ENCODE measurements at regions not wholly inside any gene's neighbourhood (a gene's known extent, or its start where the extent isn't known, plus 50 kb on each side); places are given as distances from the start of the nearest gene placed in this dataset.

DNA sequence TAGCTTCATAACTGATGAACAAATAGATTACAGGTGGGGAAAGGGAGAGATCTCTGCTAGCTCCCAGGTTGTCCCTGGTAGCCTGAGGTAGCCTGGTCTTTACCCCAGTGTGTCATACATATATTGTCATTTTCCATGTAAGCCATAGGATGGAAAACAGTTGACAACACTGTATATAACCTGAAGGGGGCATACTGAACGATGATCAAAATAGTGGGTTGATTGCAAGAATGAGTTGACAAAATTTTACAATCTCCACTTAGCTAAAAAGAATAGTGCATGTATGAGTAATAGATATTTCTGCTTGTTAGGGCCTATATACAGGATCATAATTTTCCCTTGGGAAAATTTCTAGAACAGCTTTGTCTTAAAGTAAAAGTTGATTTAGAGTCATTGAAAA, 304.1 kb upstream of the HAND2 start:
- no peak overlapping the region for H3K4ac ChIP-seq (ENCODE audit: low read depth, low read length)
- no peaks in the 10 kb centered on the region for H4K20me1 ChIP-seq (ENCODE audit: control insufficient read depth, insufficient read depth, insufficient read length)
- no peak overlapping the region for H2AK5ac ChIP-seq (ENCODE audit: insufficient read length, low read length)
- H2BK5ac ChIP-seq (ENCODE audit: insufficient read length, low read length) = no peak overlapping the region
- H2BK20ac ChIP-seq (ENCODE audit: low read depth, low read length, poor library complexity, severe bottlenecking) = no peak overlapping the region
- H3K79me2 ChIP-seq (ENCODE audit: insufficient read depth, low read length) = no peaks in the 10 kb centered on the region
- no peak overlapping the region; a peak in 1 of 7 replicates for H3K27ac Mint-ChIP-seq
- H3K27me3 ChIP-seq (ENCODE audit: insufficient read depth, low read length) = no peaks in the 10 kb centered on the region
- TF ChIP-seq, protein P1, sequence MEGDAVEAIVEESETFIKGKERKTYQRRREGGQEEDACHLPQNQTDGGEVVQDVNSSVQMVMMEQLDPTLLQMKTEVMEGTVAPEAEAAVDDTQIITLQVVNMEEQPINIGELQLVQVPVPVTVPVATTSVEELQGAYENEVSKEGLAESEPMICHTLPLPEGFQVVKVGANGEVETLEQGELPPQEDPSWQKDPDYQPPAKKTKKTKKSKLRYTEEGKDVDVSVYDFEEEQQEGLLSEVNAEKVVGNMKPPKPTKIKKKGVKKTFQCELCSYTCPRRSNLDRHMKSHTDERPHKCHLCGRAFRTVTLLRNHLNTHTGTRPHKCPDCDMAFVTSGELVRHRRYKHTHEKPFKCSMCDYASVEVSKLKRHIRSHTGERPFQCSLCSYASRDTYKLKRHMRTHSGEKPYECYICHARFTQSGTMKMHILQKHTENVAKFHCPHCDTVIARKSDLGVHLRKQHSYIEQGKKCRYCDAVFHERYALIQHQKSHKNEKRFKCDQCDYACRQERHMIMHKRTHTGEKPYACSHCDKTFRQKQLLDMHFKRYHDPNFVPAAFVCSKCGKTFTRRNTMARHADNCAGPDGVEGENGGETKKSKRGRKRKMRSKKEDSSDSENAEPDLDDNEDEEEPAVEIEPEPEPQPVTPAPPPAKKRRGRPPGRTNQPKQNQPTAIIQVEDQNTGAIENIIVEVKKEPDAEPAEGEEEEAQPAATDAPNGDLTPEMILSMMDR (conservative IDR thresholded peaks at IDR 0.05) = peak; percentile 40; the same call in 2 of the 3 replicates
- no peak for DNase-seq
- H3K23me2 ChIP-seq (ENCODE audit: insufficient read length, low read depth, low read length, poor library complexity, severe bottlenecking) = no peaks in the 10 kb centered on the region
- no peak overlapping the region for H3K18ac ChIP-seq (ENCODE audit: insufficient read length, low read depth, low read length)
- peaks cover 15 to 16% of the 10 kb centered on the region in 2 experiments for H3K4me1 Mint-ChIP-seq
- H3K4me2 ChIP-seq (ENCODE audit: insufficient read depth, insufficient read length, low read length) = no peak overlapping the region
- no peak overlapping the region for H3K27ac ChIP-seq (ENCODE audit: insufficient read length, low read depth, low read length)
- H2BK120ac ChIP-seq (ENCODE audit: low read depth, low read length, poor library complexity, severe bottlenecking) = no peak overlapping the region
- no peak overlapping the region for H2BK15ac ChIP-seq (ENCODE audit: low read depth, low read length)
- no peaks in the 10 kb centered on the region for H3K4me1 ChIP-seq (ENCODE audit: insufficient read depth, low read length)
- H3K14ac ChIP-seq (ENCODE audit: insufficient read depth, low read length) = no peak overlapping the region
- H3K36me3 Mint-ChIP-seq (ENCODE audit: insufficient read depth in 1 of 3, low read depth in 3 of 3) = no peaks in the 10 kb centered on the region
- H3K23ac ChIP-seq (ENCODE audit: insufficient read length, low read depth, low read length) = no peak overlapping the region
- no peaks in the 10 kb centered on the region for H3K79me1 ChIP-seq (ENCODE audit: insufficient read depth, low read depth, low read length, poor library complexity, severe bottlenecking)
- H3T11ph ChIP-seq (ENCODE audit: low read length) = no peak overlapping the region
- no peak overlapping the region for H3K56ac ChIP-seq (ENCODE audit: insufficient read length, low read depth, low read length)
- no peaks in the 10 kb centered on the region for H3K9me3 ChIP-seq (ENCODE audit: control insufficient read depth, low read depth, low read length)
- no CpG with 5 or more reads among the region's 1 CpG for WGBS (ENCODE audit: extremely low coverage, insufficient read length, low lambda C conversion rate)
- H2BK12ac ChIP-seq (ENCODE audit: insufficient read length, low read depth, low read length) = no peak overlapping the region
- 0 out of 2 replicates have a peak, but pooled peaks cover 1% of the 10 kb centered on the region for H3K27me3 Mint-ChIP-seq (ENCODE audit: low read depth)
- no peak overlapping the region for H4K8ac ChIP-seq (replicated peaks; ENCODE audit: insufficient read length, low read depth, low read length)
- no peak overlapping the region for H3K9ac ChIP-seq (ENCODE audit: extremely low read depth, insufficient read length, low read length)
- no peak overlapping the region for H4K5ac ChIP-seq (ENCODE audit: insufficient read length, low read depth, low read length)
- H3K9me3 Mint-ChIP-seq = no peaks in the 10 kb centered on the region; a peak in 1 of 5 replicates
- H3K4me3 Mint-ChIP-seq = no peak overlapping the region
- no peak overlapping the region for H2AFZ ChIP-seq (ENCODE audit: low read length)
- H4K91ac ChIP-seq (ENCODE audit: insufficient read length, low read depth, low read length) = no peak overlapping the region
